Spleen (tissue), 7 donors: ENCODE measurements at regions not wholly inside any gene's neighbourhood (a gene's known extent, or its start where the extent isn't known, plus 50 kb on each side); places are given as distances from the start of the nearest gene placed in this dataset.

Experiments
- CTCF ChIP-seq, 11 experiments: fragments of 200-600 bp in 7 of 11; fragments of 450-650 bp in 4 of 11; sonication (generic) in 4 of 11; IDR thresholded peaks in 8 of 11; conservative IDR thresholded peaks in 3 of 11; 1 replicate in 7 of 11; 2 replicates in 4 of 11; pipeline versions ENCODE4 v1.4.0 to v1.8.0; 2016 to 2021; ENCODE audit warnings: antibody characterized with exemption in 11 of 11, inconsistent platforms in 4 of 11, mild to moderate bottlenecking in 1 of 11
- POLR2A ChIP-seq, 3 donors: fragments of 450-650 bp; IDR thresholded peaks; one replicate each; pipeline ENCODE4 v1.5.1; 2017; ENCODE audit warnings: antibody characterized with exemption in 3 of 3, mild to moderate bottlenecking in 1 of 3
- POLR2AphosphoS5 ChIP-seq, 3 donors: sonication (generic); formaldehyde crosslinking; IDR thresholded peaks; one replicate each; pipeline ENCODE4 v1.5.1; 2017; ENCODE audit warnings: antibody characterized with exemption in 3 of 3
- donor health status: DM: no; HTN: no; CAD: no; lungs with moderate emphysema.
- donor health status: DM: no; HTN: no; CAD: no.
- donor health status: DM: no; HTN: no; CAD: no.

GRCh38 chr12:97306147-97306546 lies 156.5 kb upstream of the RMST start:
- TF ChIP-seq CTCF (IDR thresholded peaks at IDR 0.05 in 8 of 11, conservative IDR thresholded peaks at IDR 0.05 in 3 of 11) (no peak), POLR2A (IDR thresholded peaks at IDR 0.05) (no peak), POLR2AphosphoS5 (IDR thresholded peaks at IDR 0.05) (no peak)
